HUES48 (cell line): ENCODE measurements at regions not wholly inside any gene's neighbourhood (a gene's known extent, or its start where the extent isn't known, plus 50 kb on each side); places are given as distances from the start of the nearest gene placed in this dataset.

Experiments used
- H3K27ac ChIP-seq: one replicate; pipeline ENCODE4 v1.7.0; 2013; ENCODE audit warnings: low read depth, low read length, inconsistent platforms
- H3K27me3 ChIP-seq: 2 replicates; pipeline ENCODE4 v1.6.1; 2013; ENCODE audit warnings: mild to moderate bottlenecking, low read length; ENCODE audit not compliant: control insufficient read depth, insufficient read depth
- H3K36me3 ChIP-seq: 2 replicates; pipeline ENCODE4 v1.6.1; 2013; ENCODE audit warnings: low read length; ENCODE audit not compliant: control insufficient read depth, insufficient read depth
- H3K4me1 ChIP-seq: 2 replicates; pipeline ENCODE4 v1.6.1; 2013; ENCODE audit warnings: mild to moderate bottlenecking, low read length; ENCODE audit not compliant: control insufficient read depth, insufficient read depth
- H3K4me3 ChIP-seq: 2 replicates; pipeline ENCODE4 v1.5.1; 2013; ENCODE audit warnings: mild to moderate bottlenecking, low read depth, low read length
- H3K9ac ChIP-seq: 2 replicates; pipeline ENCODE4 v1.6.1; 2013; ENCODE audit warnings: mild to moderate bottlenecking, low read depth, low read length, moderate library complexity
- H3K9me3 ChIP-seq: 2 replicates; pipeline ENCODE4 v1.6.1; 2013; ENCODE audit warnings: low read length; ENCODE audit not compliant: control insufficient read depth, insufficient read depth

DNA sequence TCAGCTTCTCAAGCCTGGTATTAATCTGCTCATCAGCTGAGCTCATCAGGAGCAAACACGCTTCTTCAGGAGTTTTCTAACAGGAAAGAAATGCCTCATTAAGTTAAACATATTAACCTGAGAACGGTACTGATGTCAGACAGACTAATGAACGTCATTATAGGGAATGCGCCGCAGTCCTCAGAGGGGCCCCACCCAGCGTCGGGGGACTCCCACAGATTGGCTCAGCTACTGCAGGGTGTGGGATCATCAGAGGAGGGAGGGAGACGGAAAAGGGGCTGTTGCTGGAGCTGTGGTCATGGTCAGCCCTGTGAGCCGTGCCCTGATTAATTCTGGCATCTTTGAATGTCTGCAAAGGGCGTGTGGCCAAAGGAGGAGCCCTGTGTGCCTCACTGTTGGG is 348.5 kb downstream of the PTPRU start:
- H3K9me3 ChIP-seq, result no peaks in the 10 kb centered on the region
- H3K27ac ChIP-seq, result no peak overlapping the region
- H3K36me3 ChIP-seq, result no peaks in the 10 kb centered on the region
- H3K9ac ChIP-seq, result no peak overlapping the region
- H3K4me3 ChIP-seq, result no peak overlapping the region
- no peaks in the 10 kb centered on the region; the same call in 1 of the 2 replicates for H3K4me1 ChIP-seq
- H3K27me3 ChIP-seq, result no peaks in the 10 kb centered on the region

DNA sequence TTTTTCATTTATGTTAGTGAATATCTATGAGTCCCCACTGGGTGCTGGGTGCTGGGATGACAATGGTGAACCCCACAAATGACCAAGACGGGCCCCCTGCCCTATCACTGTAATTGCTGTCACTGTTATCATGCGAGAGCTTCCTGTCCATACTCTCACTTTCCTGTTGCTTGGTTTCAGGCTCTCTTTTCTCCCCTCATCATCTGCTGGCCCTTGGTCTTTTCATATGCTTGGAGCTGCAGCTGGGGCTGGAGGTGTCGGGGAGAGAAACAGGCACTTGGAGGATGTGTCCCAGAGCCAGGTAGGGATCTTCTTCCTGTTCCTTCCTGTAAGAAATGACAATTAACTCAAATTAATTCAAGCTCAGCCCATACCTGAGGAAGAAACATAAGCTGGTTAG is 348.0 kb downstream of the PTPRU start:
- Histone ChIP-seq H3K4me3 (no peak overlapping the region), H3K27ac (no peak overlapping the region), H3K9me3 (no peaks in the 10 kb centered on the region), H3K4me1 (no peaks in the 10 kb centered on the region; the same call in 1 of the 2 replicates), H3K27me3 (no peaks in the 10 kb centered on the region), H3K9ac (no peak overlapping the region), H3K36me3 (no peaks in the 10 kb centered on the region)

DNA sequence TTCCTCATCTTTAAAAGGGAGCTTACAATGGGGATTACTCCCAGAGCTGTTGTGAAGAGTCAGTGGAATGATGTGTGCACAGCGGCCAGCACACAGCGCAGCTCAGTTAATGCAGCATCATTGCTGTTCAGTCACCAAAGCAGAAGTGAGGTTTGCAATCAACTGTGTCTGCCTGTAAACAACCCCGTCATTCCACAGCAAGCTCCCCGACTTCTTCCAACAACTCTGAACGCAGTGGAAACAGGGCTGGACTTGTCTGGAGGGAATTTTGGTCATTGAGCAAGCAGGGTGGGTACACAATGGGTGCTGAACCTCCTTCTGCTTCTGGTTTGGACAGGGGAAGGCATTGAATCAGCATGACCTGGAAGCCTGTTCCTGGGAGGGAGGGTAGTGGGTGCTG is 347.4 kb downstream of the PTPRU start:
- Histone ChIP-seq H3K4me3 (no peak overlapping the region), H3K9me3 (no peaks in the 10 kb centered on the region), H3K4me1 (no peaks in the 10 kb centered on the region; the same call in 1 of the 2 replicates), H3K27me3 (no peaks in the 10 kb centered on the region), H3K36me3 (no peaks in the 10 kb centered on the region), H3K9ac (no peak overlapping the region), H3K27ac (no peak overlapping the region)

DNA sequence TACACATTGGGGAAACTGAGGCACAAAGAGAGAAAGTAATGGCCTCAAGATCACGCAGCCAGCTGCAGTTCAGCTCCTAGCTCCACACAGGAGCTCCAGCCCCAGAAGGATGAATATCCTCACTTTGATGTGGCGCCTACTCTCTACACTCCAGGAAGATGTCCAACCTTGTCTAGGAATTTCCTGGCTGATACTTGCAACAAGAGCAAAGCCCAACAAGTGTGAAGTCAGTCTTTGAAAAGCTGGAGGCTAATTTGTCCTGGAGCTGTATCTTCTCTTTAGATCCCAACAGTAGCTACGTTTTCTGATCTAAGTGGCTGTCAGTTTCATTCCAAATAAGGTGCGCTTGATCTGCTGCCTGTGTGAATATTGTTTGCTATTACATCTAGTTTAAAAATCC is 344.9 kb downstream of the PTPRU start:
- Histone ChIP-seq H3K27ac (no peak overlapping the region), H3K9ac (no peak overlapping the region), H3K27me3 (no peaks in the 10 kb centered on the region), H3K4me1 (peaks cover 5% of the 10 kb centered on the region; the same call in 1 of the 2 replicates), H3K4me3 (no peak overlapping the region), H3K36me3 (no peaks in the 10 kb centered on the region), H3K9me3 (no peaks in the 10 kb centered on the region)

DNA sequence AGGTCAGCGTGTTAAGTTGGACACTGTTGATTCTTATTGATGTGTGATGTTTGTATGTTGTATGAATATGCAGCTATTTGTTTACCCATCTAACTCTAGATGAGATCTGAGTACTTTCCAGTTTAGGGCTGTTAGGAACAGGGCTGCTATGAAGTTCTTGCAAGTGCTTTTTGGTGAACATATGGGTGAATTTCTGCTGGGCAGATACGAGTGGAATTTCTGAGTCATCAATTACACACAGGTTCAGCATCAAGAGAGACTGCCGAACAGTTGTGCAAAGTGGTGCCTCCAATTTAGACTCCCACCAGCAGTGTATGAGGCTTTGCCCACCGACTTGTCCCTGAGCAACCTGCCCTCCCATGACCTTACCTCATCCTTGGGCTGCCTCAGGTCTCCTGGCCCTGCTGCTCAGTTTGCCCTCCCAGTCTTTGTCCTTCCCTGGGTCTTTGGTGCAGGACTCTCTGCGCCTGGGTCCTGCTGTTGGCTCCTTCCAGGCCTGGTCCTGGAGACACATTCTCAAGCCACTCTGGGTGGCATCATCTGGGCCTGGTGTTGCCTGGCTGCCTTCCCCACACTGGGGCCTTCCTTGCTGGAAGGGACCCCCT is 343.6 kb downstream of the PTPRU start:
- Histone ChIP-seq H3K27me3 (no peaks in the 10 kb centered on the region), H3K36me3 (no peaks in the 10 kb centered on the region), H3K9me3 (no peaks in the 10 kb centered on the region), H3K27ac (no peak overlapping the region), H3K9ac (no peak overlapping the region), H3K4me3 (no peak overlapping the region), H3K4me1 (peaks cover 5% of the 10 kb centered on the region; the same call in 1 of the 2 replicates)

DNA sequence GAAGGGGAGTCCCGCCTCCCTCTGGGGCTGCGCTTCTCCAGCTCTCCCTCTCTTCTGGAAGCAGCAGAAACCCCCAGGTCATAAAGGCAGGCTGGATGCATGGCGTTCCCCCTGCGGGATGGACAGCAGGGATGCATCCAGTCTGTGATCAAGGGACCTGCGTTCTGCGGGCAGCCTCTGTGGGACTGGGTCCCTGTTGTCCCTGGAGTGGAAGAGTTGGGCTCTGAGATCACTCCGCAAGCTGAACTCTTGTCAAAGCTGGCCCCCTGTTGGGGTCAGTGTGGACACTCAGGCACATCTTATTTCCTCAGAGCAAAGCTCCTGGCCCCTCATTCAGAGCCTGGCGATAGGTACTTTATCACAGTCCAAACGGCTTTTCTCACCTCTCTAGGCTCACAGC is 341.2 kb downstream of the PTPRU start:
- no peak overlapping the region for H3K9ac ChIP-seq
- no peaks in the 10 kb centered on the region for H3K36me3 ChIP-seq
- no peak overlapping the region for H3K4me3 ChIP-seq
- peaks cover 5% of the 10 kb centered on the region; the same call in 1 of the 2 replicates for H3K4me1 ChIP-seq
- H3K27me3 ChIP-seq, result no peaks in the 10 kb centered on the region
- no peaks in the 10 kb centered on the region for H3K9me3 ChIP-seq
- H3K27ac ChIP-seq, result no peak overlapping the region

DNA sequence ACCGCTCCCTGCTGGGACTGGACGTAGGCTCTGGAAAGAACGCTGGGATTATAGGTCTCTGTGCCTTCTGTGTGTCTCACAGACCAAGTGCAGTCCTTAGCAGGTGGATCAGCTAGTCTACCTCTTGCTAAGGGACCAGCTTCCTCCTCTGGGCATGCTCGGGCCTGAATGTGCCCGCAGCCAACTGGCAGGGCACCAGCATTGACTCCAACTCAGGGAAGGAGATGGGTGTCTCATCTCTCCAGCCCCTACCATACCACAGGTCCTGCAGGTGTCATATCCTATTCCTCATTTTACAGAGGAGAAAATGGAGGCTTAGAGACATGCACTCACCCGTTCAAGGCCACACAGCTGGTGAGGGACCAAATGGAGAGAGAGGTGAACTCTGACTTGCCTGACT is 340.2 kb downstream of the PTPRU start:
- Histone ChIP-seq H3K9me3 (no peaks in the 10 kb centered on the region), H3K4me1 (peaks cover 5% of the 10 kb centered on the region; the same call in 1 of the 2 replicates), H3K27me3 (no peaks in the 10 kb centered on the region), H3K9ac (no peak overlapping the region), H3K27ac (no peak overlapping the region), H3K36me3 (no peaks in the 10 kb centered on the region), H3K4me3 (no peak overlapping the region)

DNA sequence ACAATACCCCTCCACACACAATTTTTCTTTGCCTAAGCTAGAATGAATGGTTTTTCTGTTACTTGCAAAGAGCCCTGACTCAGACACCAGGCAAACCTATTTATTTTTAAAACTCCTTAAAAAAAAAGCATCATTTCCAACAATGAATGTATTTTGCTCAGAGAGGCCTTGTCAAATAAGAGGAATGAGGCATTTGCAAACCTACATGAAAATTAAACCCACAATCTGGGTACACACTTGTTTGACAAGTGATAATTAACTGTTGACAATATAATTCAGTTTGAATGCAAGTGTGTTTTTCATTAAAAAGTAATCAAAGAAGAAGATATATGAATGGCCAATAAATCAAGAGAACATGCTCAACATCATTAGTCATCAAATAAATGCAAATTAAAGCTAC is 339.5 kb downstream of the PTPRU start:
- Histone ChIP-seq H3K27me3 (no peaks in the 10 kb centered on the region), H3K36me3 (no peaks in the 10 kb centered on the region), H3K27ac (no peak overlapping the region), H3K9me3 (no peaks in the 10 kb centered on the region), H3K4me3 (no peak overlapping the region), H3K9ac (no peak overlapping the region), H3K4me1 (peaks cover 5% of the 10 kb centered on the region; the same call in 1 of the 2 replicates)

DNA sequence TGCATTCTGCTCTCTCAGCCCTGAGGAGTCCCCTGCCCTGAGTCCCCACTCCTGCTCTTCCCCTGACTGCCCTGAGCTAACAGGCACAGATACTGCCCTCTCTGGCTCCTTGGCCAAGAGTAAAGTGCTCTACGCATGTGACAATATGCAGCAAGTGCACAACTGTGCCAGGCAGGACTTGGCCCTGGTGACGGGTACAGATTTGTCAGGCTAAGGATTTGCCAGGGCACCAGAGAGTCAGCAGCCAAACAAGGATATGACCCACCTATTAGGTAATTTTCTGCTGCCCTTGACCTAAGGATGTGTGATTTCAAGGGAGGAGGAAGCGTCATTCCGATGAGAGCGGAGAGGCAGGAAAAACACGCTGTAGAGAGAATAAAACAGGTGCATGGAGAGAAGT is 339.0 kb downstream of the PTPRU start:
- no peaks in the 10 kb centered on the region for H3K9me3 ChIP-seq
- H3K36me3 ChIP-seq, result no peaks in the 10 kb centered on the region
- H3K27ac ChIP-seq, result no peak overlapping the region
- H3K4me1 ChIP-seq, result peaks cover 5% of the 10 kb centered on the region; the same call in 1 of the 2 replicates
- no peak overlapping the region for H3K4me3 ChIP-seq
- H3K27me3 ChIP-seq, result no peaks in the 10 kb centered on the region
- H3K9ac ChIP-seq, result no peak overlapping the region

DNA sequence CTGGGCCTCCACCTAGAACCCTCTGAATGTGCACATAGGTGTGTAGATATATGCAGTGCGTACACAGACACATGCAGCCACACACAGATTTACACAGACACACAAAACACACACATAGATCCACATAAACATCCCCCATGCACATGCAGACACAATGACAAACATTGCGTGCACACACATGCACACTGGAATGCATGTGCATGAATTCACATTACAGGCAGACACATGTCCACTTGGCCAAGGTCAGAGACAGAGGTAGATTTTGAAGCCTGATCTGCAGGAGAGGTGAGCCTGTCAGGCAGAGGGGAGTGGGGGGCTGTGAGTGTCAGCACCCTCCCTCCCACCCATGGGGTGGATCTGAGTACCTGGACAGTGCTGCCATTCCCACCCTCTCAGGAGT is 338.5 kb downstream of the PTPRU start:
- H3K27me3 ChIP-seq, result no peaks in the 10 kb centered on the region
- no peak overlapping the region for H3K27ac ChIP-seq
- no peaks in the 10 kb centered on the region for H3K36me3 ChIP-seq
- H3K9ac ChIP-seq, result no peak overlapping the region
- no peak overlapping the region for H3K4me3 ChIP-seq
- no peaks in the 10 kb centered on the region for H3K9me3 ChIP-seq
- H3K4me1 ChIP-seq, result peaks cover 5% of the 10 kb centered on the region; the same call in 1 of the 2 replicates

DNA sequence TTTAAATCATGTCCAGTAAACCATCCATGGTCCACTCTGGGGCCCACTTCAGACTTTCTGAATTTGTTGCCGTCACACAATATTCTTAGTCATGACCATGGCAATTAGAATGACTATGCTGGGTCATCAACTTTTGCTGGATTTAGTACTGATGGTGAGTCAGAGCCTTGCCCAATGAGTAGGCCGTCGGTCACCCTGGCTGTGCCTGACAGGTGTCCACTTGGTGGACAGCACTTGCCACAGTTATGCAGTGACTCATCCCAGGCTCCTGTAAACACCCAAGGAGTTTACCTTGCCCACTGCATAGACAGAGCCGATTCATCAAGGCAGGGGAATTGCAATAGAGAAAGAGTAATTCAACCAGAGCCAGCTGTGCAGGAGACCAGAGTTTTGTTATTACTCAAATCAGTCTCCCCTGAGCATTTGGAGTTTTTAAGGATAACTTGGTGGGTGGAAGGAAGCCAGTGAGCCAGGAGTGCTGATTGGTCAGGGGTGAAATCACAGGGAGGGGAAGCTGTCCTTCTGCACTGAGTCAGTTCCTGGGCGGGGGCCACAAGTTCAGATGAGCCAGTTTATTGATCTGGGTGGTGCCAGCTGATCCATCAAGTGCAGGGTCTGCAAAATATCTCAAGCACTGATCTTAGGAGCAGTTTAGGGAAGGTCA is 333.8 kb downstream of the PTPRU start:
- Histone ChIP-seq H3K27me3 (no peaks in the 10 kb centered on the region), H3K27ac (no peak overlapping the region)

More for the DNA sequence above, 333.8 kb downstream of the PTPRU start:
- H3K4me3 ChIP-seq, result no peak overlapping the region
- H3K9ac ChIP-seq, result no peak overlapping the region
- H3K36me3 ChIP-seq, result no peaks in the 10 kb centered on the region
- no peaks in the 10 kb centered on the region for H3K4me1 ChIP-seq
- H3K9me3 ChIP-seq, result peaks cover 15% of the 10 kb centered on the region; the same call in 1 of the 2 replicates
